Hepatocyte (in vitro differentiated cells): ENCODE measurements at regions not wholly inside any gene's neighbourhood (a gene's known extent, or its start where the extent isn't known, plus 50 kb on each side); places are given as distances from the start of the nearest gene placed in this dataset.

Source experiments
- DNase-seq: peaks from one replicate; pipeline ENCODE4 v3.0.0-alpha.2; 2016; ENCODE audit warnings: low spot score
- H2AFZ ChIP-seq: fragments of 200-600 bp; sonication (generic); 2 replicates; pipeline ENCODE4 v1.6.0; 2016; ENCODE audit warnings: antibody characterized with exemption, mild to moderate bottlenecking
- H3K27ac ChIP-seq: fragments of 200-600 bp; sonication (generic); 2 replicates; pipeline ENCODE4 v1.5.1; 2016; ENCODE audit warnings: mild to moderate bottlenecking
- H3K27me3 ChIP-seq: fragments of 200-600 bp; sonication (generic); 2 replicates; pipeline ENCODE4 v1.6.1; 2016
- H3K36me3 ChIP-seq: fragments of 200-600 bp; sonication (generic); replicated peaks from 2 replicates; pipeline ENCODE4 v1.5.1; 2016; ENCODE audit warnings: low read depth; ENCODE audit not compliant: insufficient read depth
- H3K4me1 ChIP-seq: fragments of 200-600 bp; sonication (generic); 2 replicates; pipeline ENCODE4 v1.5.1; 2016; ENCODE audit warnings: mild to moderate bottlenecking, moderate library complexity; ENCODE audit not compliant: insufficient read depth
- H3K4me2 ChIP-seq: fragments of 200-600 bp; sonication (generic); 2 replicates; pipeline ENCODE4 v1.6.0; 2016
- H3K4me3 ChIP-seq: fragments of 200-600 bp; sonication (generic); 2 replicates; pipeline ENCODE4 v1.5.1; 2016; ENCODE audit warnings: mild to moderate bottlenecking
- H3K79me2 ChIP-seq: fragments of 200-600 bp; sonication (generic); 2 replicates; pipeline ENCODE4 v1.6.0; 2017; ENCODE audit warnings: mild to moderate bottlenecking
- H3K9me2 ChIP-seq: fragments of 200-600 bp; sonication (generic); replicated peaks from 2 replicates; pipeline ENCODE4 v1.6.0; 2017; ENCODE audit warnings: mild to moderate bottlenecking; ENCODE audit not compliant: insufficient read depth
- H3K9me3 ChIP-seq: fragments of 200-600 bp; sonication (generic); 2 replicates; pipeline ENCODE4 v1.5.1; 2016; ENCODE audit warnings: low read depth, mild to moderate bottlenecking
- H4K20me1 ChIP-seq: fragments of 200-600 bp; sonication (generic); 2 replicates; pipeline ENCODE4 v1.6.0; 2016; ENCODE audit warnings: mild to moderate bottlenecking; ENCODE audit not compliant: insufficient read depth, poor library complexity, severe bottlenecking
- CTCF ChIP-seq: fragments of 200-600 bp; sonication (generic); IDR thresholded peaks from 2 replicates; pipeline ENCODE4 v1.5.1; 2016; ENCODE audit warnings: antibody characterized with exemption, mild to moderate bottlenecking; ENCODE audit not compliant: poor library complexity
- EZH2 ChIP-seq: fragments of 200-600 bp; sonication (generic); IDR thresholded peaks from 2 replicates; pipeline ENCODE4 v1.6.1; 2016; ENCODE audit warnings: antibody characterized with exemption, mild to moderate bottlenecking, borderline replicate concordance
- EZH2phosphoT487 ChIP-seq: fragments of 200-600 bp; sonication (generic); IDR thresholded peaks from one replicate; pipeline ENCODE4 v1.6.1; 2018; ENCODE audit warnings: antibody characterized with exemption, mild to moderate bottlenecking, low read depth, moderate library complexity; ENCODE audit not compliant: unreplicated experiment, severe bottlenecking
- WGBS: methylation state at CpG from one replicate; pipeline ENCODE4 v1.1.6; 2016; ENCODE audit warnings: low lambda C conversion rate; ENCODE audit errors: missing lambda C conversion rate; 5-methylcytosine and 5-hydroxymethylcytosine counted together

GRCh38 chr4:25569716-25570115 is 85.9 kb upstream of the SLC34A2 start:
- Histone ChIP-seq H3K4me1 (no peaks in the 10 kb centered on the region), H3K9me2 (no peaks in the 10 kb centered on the region), H4K20me1 (no peaks in the 10 kb centered on the region), H3K27ac (no peak overlapping the region), H3K4me3 (no peak overlapping the region), H3K9me3 (no peaks in the 10 kb centered on the region), H3K79me2 (no peaks in the 10 kb centered on the region), H3K27me3 (no peaks in the 10 kb centered on the region), H3K36me3 (no peaks in the 10 kb centered on the region), H2AFZ (no peak overlapping the region), H3K4me2 (no peak overlapping the region)
- no peak for DNase-seq
- 85% methylated on average over 6 of the region's 6 CpGs for WGBS
- TF ChIP-seq EZH2 (no peak), EZH2phosphoT487 (no peak), CTCF (no peak)

GRCh38 chr4:25575611-25576010 is 80.0 kb upstream of the SLC34A2 start:
- Histone ChIP-seq H3K4me3 (no peak overlapping the region), H3K27me3 (no peaks in the 10 kb centered on the region), H3K79me2 (no peaks in the 10 kb centered on the region), H3K27ac (no peak overlapping the region), H3K4me1 (no peaks in the 10 kb centered on the region), H3K9me2 (no peaks in the 10 kb centered on the region), H3K4me2 (no peak overlapping the region), H4K20me1 (no peaks in the 10 kb centered on the region), H3K9me3 (no peaks in the 10 kb centered on the region), H2AFZ (no peak overlapping the region), H3K36me3 (no peaks in the 10 kb centered on the region)
- TF ChIP-seq EZH2 = no peak
- TF ChIP-seq EZH2phosphoT487 = no peak
- TF ChIP-seq CTCF = no peak
- DNase-seq = no peak
- 93% methylated on average over 2 of the region's 2 CpGs for WGBS

- Histone ChIP-seq H3K4me2 (no peak overlapping the region), H4K20me1 (no peaks in the 10 kb centered on the region), H3K9me2 (no peaks in the 10 kb centered on the region), H3K9me3 (no peaks in the 10 kb centered on the region), H2AFZ (no peak overlapping the region), H3K4me3 (no peak overlapping the region), H3K4me1 (no peaks in the 10 kb centered on the region), H3K27ac (no peak overlapping the region), H3K36me3 (no peaks in the 10 kb centered on the region), H3K27me3 (no peaks in the 10 kb centered on the region), H3K79me2 (no peaks in the 10 kb centered on the region)
- no peak for DNase-seq
- 68% methylated on average over 2 of the region's 2 CpGs for WGBS
- TF ChIP-seq EZH2phosphoT487 = no peak
- TF ChIP-seq EZH2 = no peak
- TF ChIP-seq CTCF = no peak
Measured at GRCh38 chr4:25578432-25578831, 77.2 kb upstream of the SLC34A2 start.
